ENCODE measurements at regions not wholly inside any gene's neighbourhood (a gene's known extent, or its start where the extent isn't known, plus 50 kb on each side); places are given as distances from the start of the nearest gene placed in this dataset.

GRCh38 chr4:114211556-114211955 lies 232.1 kb upstream of the ARSJ start:
- no peak for TF ChIP-seq POLR2A (IDR thresholded peaks at IDR 0.05)
- no peak for TF ChIP-seq CTCF (IDR thresholded peaks at IDR 0.05)
- no peak for TF ChIP-seq POLR2AphosphoS5 (IDR thresholded peaks at IDR 0.05)

GRCh38 chr4:114217150-114217817 lies 237.8 kb upstream of the ARSJ start:
- DNase-seq (ENCODE audit: low spot score) = no peak
- no peaks in the 10 kb centered on the region for H3K9me3 ChIP-seq
- no peaks in the 10 kb centered on the region for H3K36me3 ChIP-seq
- no peak for TF ChIP-seq POLR2A (IDR thresholded peaks at IDR 0.05)
- no peak for TF ChIP-seq POLR2AphosphoS5 (IDR thresholded peaks at IDR 0.05)
- TF ChIP-seq CTCF (IDR thresholded peaks at IDR 0.05) = no peak
- WGBS = 69% methylated on average over 7 of the region's 10 CpGs
- H3K4me1 ChIP-seq (replicated peaks) = no peaks in the 10 kb centered on the region
- no peak overlapping the region for H3K27ac ChIP-seq
- H3K27me3 ChIP-seq (replicated peaks; ENCODE audit: insufficient read depth) = no peaks in the 10 kb centered on the region
- no peak overlapping the region for H3K4me3 ChIP-seq
- intact Hi-C loops (cut with DNase I) = no loop called here

More at GRCh38 chr4:114211556-114211955, 232.1 kb upstream of the ARSJ start:
- 95% methylated on average over 3 of the region's 3 CpGs for WGBS
- Histone ChIP-seq H3K4me1 (replicated peaks) (no peaks in the 10 kb centered on the region), H3K27ac (no peak overlapping the region), H3K36me3 (no peaks in the 10 kb centered on the region), H3K27me3 (replicated peaks; ENCODE audit: insufficient read depth) (no peaks in the 10 kb centered on the region), H3K9me3 (no peaks in the 10 kb centered on the region), H3K4me3 (no peak overlapping the region)
- no peak for DNase-seq (ENCODE audit: low spot score)
- intact Hi-C loops (cut with DNase I) = no loop called here

DNA sequence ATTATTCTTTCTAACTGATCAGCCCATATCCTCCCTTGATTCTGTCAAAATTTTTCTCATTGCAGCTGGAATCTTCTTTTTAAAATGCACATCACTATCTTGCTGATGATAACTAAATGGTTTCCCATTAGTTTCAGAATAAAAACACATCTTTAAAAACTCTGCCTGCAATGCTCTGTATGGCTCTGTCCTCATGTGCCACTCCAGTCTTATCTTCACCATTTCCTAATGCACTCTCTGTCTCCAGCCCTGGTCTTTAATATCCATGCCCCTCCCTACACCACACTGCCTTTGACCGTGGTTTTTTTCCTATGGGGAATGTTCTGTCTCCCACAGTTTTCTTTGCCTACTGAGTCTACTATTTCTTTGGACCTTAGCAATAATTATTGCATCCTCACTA lies 244.1 kb upstream of the ARSJ start:
- H3K36me3 ChIP-seq = no peaks in the 10 kb centered on the region
- no peak for DNase-seq (ENCODE audit: low spot score)
- intact Hi-C loops (cut with DNase I) = no loop called here
- H3K27ac ChIP-seq = no peak overlapping the region
- H3K9me3 ChIP-seq = no peaks in the 10 kb centered on the region
- H3K27me3 ChIP-seq (replicated peaks; ENCODE audit: insufficient read depth) = no peaks in the 10 kb centered on the region
- 45% methylated on average over 1 of the region's 1 CpG for WGBS
- no peak overlapping the region for H3K4me3 ChIP-seq
- TF ChIP-seq CTCF (IDR thresholded peaks at IDR 0.05) (no peak), POLR2A (IDR thresholded peaks at IDR 0.05) (no peak), POLR2AphosphoS5 (IDR thresholded peaks at IDR 0.05) (no peak)
- no peaks in the 10 kb centered on the region for H3K4me1 ChIP-seq (replicated peaks)

DNA sequence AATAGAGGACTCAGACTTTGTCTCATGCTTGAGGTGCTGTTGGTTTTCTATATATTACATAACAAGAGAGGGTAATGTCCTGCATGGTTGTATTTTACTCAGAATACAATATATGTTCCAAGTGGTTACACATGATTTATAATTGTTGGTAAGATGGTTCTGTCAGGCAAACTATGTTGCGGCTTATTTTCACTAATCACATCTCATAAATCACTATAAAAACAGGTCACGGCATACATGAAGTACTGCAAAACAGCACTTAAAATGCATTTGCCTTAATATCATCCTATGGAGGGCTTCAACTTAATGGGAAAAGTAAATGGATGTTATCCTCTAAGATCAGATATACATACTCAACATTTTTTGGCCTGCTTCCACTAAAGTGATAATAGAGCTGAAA lies 246.0 kb upstream of the ARSJ start:
- Histone ChIP-seq H3K27me3 (replicated peaks; ENCODE audit: insufficient read depth) (no peaks in the 10 kb centered on the region), H3K4me3 (no peak overlapping the region), H3K27ac (no peak overlapping the region), H3K36me3 (no peaks in the 10 kb centered on the region), H3K9me3 (no peaks in the 10 kb centered on the region), H3K4me1 (replicated peaks) (no peaks in the 10 kb centered on the region)
- no peak for DNase-seq (ENCODE audit: low spot score)
- WGBS = 35% methylated on average over 2 of the region's 2 CpGs
- no peak for TF ChIP-seq POLR2A (IDR thresholded peaks at IDR 0.05)
- no peak for TF ChIP-seq CTCF (IDR thresholded peaks at IDR 0.05)
- no peak for TF ChIP-seq POLR2AphosphoS5 (IDR thresholded peaks at IDR 0.05)
- intact Hi-C loops (cut with DNase I) = no loop called here

- Histone ChIP-seq H3K27me3 (replicated peaks; ENCODE audit: insufficient read depth) (no peaks in the 10 kb centered on the region), H3K4me3 (no peak overlapping the region), H3K4me1 (replicated peaks) (no peaks in the 10 kb centered on the region), H3K27ac (no peak overlapping the region), H3K9me3 (no peaks in the 10 kb centered on the region), H3K36me3 (no peaks in the 10 kb centered on the region)
- DNase-seq (ENCODE audit: low spot score) = no peak
- TF ChIP-seq POLR2AphosphoS5 (IDR thresholded peaks at IDR 0.05) = no peak
- no peak for TF ChIP-seq POLR2A (IDR thresholded peaks at IDR 0.05)
- TF ChIP-seq CTCF (IDR thresholded peaks at IDR 0.05) = no peak
- intact Hi-C loops (cut with DNase I) = no loop called here
- 67% methylated on average over 3 of the region's 3 CpGs for WGBS
Measured at GRCh38 chr4:114226179-114226578, 246.7 kb upstream of the ARSJ start.
